ENCODE measurements at regions not wholly inside any gene's neighbourhood (a gene's known extent, or its start where the extent isn't known, plus 50 kb on each side); places are given as distances from the start of the nearest gene placed in this dataset.

GRCh38 chr6:121573481-121573880 lies 138.0 kb downstream of the GJA1 start:
- Histone ChIP-seq H2AK5ac (ENCODE audit: insufficient read length, low read length) (no peak overlapping the region), H3K9ac (ENCODE audit: extremely low read depth, insufficient read length, low read length) (no peak overlapping the region), H4K91ac (ENCODE audit: insufficient read length, low read depth, low read length) (no peak overlapping the region), H3K4me1 (ENCODE audit: insufficient read depth, low read length) (no peaks in the 10 kb centered on the region), H2BK5ac (ENCODE audit: insufficient read length, low read length) (no peak overlapping the region), H2BK120ac (ENCODE audit: low read depth, low read length, poor library complexity, severe bottlenecking) (no peak overlapping the region), H3K79me1 (ENCODE audit: insufficient read depth, low read depth, low read length, poor library complexity, severe bottlenecking) (no peaks in the 10 kb centered on the region), H2BK12ac (ENCODE audit: insufficient read length, low read depth, low read length) (no peak overlapping the region), H3K27ac (ENCODE audit: insufficient read length, low read depth, low read length) (no peak overlapping the region), H3K4me2 (ENCODE audit: insufficient read depth, insufficient read length, low read length) (no peak overlapping the region), H3K14ac (ENCODE audit: insufficient read depth, low read length) (no peak overlapping the region), H4K8ac (replicated peaks; ENCODE audit: insufficient read length, low read depth, low read length) (no peak overlapping the region), H2BK15ac (ENCODE audit: low read depth, low read length) (no peak overlapping the region), H2BK20ac (ENCODE audit: low read depth, low read length, poor library complexity, severe bottlenecking) (no peak overlapping the region), H3K56ac (ENCODE audit: insufficient read length, low read depth, low read length) (no peak overlapping the region), H3K9me3 (ENCODE audit: control insufficient read depth, low read depth, low read length) (no peaks in the 10 kb centered on the region), H3K18ac (ENCODE audit: insufficient read length, low read depth, low read length) (no peak overlapping the region), H3K79me2 (ENCODE audit: insufficient read depth, low read length) (no peaks in the 10 kb centered on the region), H3K27me3 (ENCODE audit: insufficient read depth, low read length) (no peaks in the 10 kb centered on the region), H3K4ac (ENCODE audit: low read depth, low read length) (no peak overlapping the region), H2AFZ (ENCODE audit: low read length) (no peak overlapping the region), H3K23ac (ENCODE audit: insufficient read length, low read depth, low read length) (no peak overlapping the region), H4K5ac (ENCODE audit: insufficient read length, low read depth, low read length) (no peak overlapping the region), H3T11ph (ENCODE audit: low read length) (no peak overlapping the region), H4K20me1 (ENCODE audit: control insufficient read depth, insufficient read depth, insufficient read length) (no peaks in the 10 kb centered on the region), H3K23me2 (ENCODE audit: insufficient read length, low read depth, low read length, poor library complexity, severe bottlenecking) (no peaks in the 10 kb centered on the region)
- DNase-seq: no peak
- Mint-ChIP-seq H3K27me3 (ENCODE audit: low read depth) (no peaks in the 10 kb centered on the region; the same call in 1 of the 2 replicates), H3K4me1 (peaks cover 10 to 12% of the 10 kb centered on the region in 2 experiments), H3K4me3 (no peak overlapping the region), H3K9me3 (peaks cover 7 to 15% of the 10 kb centered on the region in 2 experiments; a peak in 4 of 5 replicates), H3K27ac (no peak overlapping the region), H3K36me3 (ENCODE audit: insufficient read depth in 1 of 3, low read depth in 3 of 3) (peaks cover 6 to 19% (median 10%) of the 10 kb centered on the region in 3 experiments; a peak in 6 of 7 replicates)
- TF ChIP-seq, protein P1, sequence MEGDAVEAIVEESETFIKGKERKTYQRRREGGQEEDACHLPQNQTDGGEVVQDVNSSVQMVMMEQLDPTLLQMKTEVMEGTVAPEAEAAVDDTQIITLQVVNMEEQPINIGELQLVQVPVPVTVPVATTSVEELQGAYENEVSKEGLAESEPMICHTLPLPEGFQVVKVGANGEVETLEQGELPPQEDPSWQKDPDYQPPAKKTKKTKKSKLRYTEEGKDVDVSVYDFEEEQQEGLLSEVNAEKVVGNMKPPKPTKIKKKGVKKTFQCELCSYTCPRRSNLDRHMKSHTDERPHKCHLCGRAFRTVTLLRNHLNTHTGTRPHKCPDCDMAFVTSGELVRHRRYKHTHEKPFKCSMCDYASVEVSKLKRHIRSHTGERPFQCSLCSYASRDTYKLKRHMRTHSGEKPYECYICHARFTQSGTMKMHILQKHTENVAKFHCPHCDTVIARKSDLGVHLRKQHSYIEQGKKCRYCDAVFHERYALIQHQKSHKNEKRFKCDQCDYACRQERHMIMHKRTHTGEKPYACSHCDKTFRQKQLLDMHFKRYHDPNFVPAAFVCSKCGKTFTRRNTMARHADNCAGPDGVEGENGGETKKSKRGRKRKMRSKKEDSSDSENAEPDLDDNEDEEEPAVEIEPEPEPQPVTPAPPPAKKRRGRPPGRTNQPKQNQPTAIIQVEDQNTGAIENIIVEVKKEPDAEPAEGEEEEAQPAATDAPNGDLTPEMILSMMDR (conservative IDR thresholded peaks at IDR 0.05): no peak

Data from H9 (cell line).